ENCODE measurements at regions not wholly inside any gene's neighbourhood (a gene's known extent, or its start where the extent isn't known, plus 50 kb on each side); places are given as distances from the start of the nearest gene placed in this dataset.

- no peak for FAIRE-seq
- no peak overlapping the region for H2BK5ac ChIP-seq (ENCODE audit: low read depth, low read length)
These were observed 509.2 kb downstream of the FRK start for GRCh38 chr6:115551527-115551926.

More at GRCh38 chr6:115551527-115551926, 509.2 kb downstream of the FRK start:
- Histone ChIP-seq H2AK5ac (ENCODE audit: low read depth, low read length) (no peak overlapping the region), H3K36me3 (ENCODE audit: control insufficient read depth in 2 of 4, insufficient read depth in 4 of 4, low read length in 3 of 4) (no peaks in the 10 kb centered on the region), H2BK120ac (replicated peaks; ENCODE audit: low read depth, low read length) (no peak overlapping the region), H3K4ac (replicated peaks; ENCODE audit: insufficient read length, low read depth, low read length) (no peak overlapping the region), H3K14ac (ENCODE audit: insufficient read length) (no peak overlapping the region), H3K9ac (replicated peaks in 1 of 4; ENCODE audit: extremely low read depth in 1 of 4, low read depth in 3 of 4, low read length in 3 of 4) (no peak overlapping the region), H3K27ac (ENCODE audit: low read depth, low read length) (no peak overlapping the region), H3K79me2 (ENCODE audit: control insufficient read depth in 1 of 2, insufficient read depth in 2 of 2, low read length in 2 of 2) (no peaks in the 10 kb centered on the region), H2AFZ (ENCODE audit: low read length) (no peak overlapping the region), H3K56ac (replicated peaks; ENCODE audit: insufficient read length, low read depth, low read length) (no peak overlapping the region), H3K79me1 (ENCODE audit: low read depth, low read length) (no peaks in the 10 kb centered on the region), H3K4me1 (replicated peaks in 1 of 4; ENCODE audit: control insufficient read depth in 3 of 4, insufficient read depth in 4 of 4, low read length in 3 of 4) (no peaks in the 10 kb centered on the region), H4K91ac (replicated peaks; ENCODE audit: insufficient read length, low read length) (no peak overlapping the region), H3K23me2 (ENCODE audit: low read depth, low read length) (no peaks in the 10 kb centered on the region), H2BK15ac (ENCODE audit: low read length) (no peak overlapping the region), H3K18ac (ENCODE audit: extremely low read depth, low read length) (no peak overlapping the region), H2BK20ac (ENCODE audit: low read length) (no peak overlapping the region), H3K27me3 (replicated peaks in 1 of 4; ENCODE audit: control insufficient read depth in 3 of 4, extremely low read depth in 1 of 4, insufficient read depth in 3 of 4, low read length in 3 of 4) (peaks cover 0 to 8% (median 1%) of the 10 kb centered on the region in 4 experiments; a peak in 3 of 7 replicates), H3K4me3 (ENCODE audit: extremely low read depth in 1 of 4, insufficient read depth in 2 of 4, low read depth in 3 of 4, low read length in 4 of 4) (no peak overlapping the region), H3K23ac (ENCODE audit: insufficient read length) (no peak overlapping the region), H3K9me3 (ENCODE audit: insufficient read depth in 2 of 2, low read depth in 1 of 2, low read length in 1 of 2) (no peaks in the 10 kb centered on the region), H3K4me2 (ENCODE audit: insufficient read depth in 1 of 2, low read depth in 2 of 2, low read length in 2 of 2) (no peak overlapping the region), H4K20me1 (replicated peaks in 1 of 2; ENCODE audit: control insufficient read depth in 1 of 2, insufficient read depth in 2 of 2, low read length in 2 of 2) (no peaks in the 10 kb centered on the region), H4K5ac (ENCODE audit: insufficient read length, low read depth, low read length) (no peak overlapping the region), H2BK12ac (ENCODE audit: low read depth, low read length) (no peak overlapping the region), H4K8ac (ENCODE audit: extremely low read depth, insufficient read depth, low read length) (no peak overlapping the region)
- CTCF ChIA-PET (ENCODE audit: partially characterized antibody): no interaction called here
- POLR2A ChIA-PET (ENCODE audit: partially characterized antibody): no interaction called here
- DNase-seq (ENCODE audit: low read depth in 1 of 2, low spot score in 2 of 2): no peak
- no peak for TF ChIP-seq JUN (IDR thresholded peaks at IDR 0.05; ENCODE audit: low read depth, low read length)
- TF ChIP-seq RXRA (IDR thresholded peaks at IDR 0.05; ENCODE audit: insufficient read depth, low read depth, low read length): no peak
- TF ChIP-seq KDM5A (IDR thresholded peaks at IDR 0.05; ENCODE audit: low read length): no peak
- TF ChIP-seq HDAC2 (IDR thresholded peaks at IDR 0.05; ENCODE audit: borderline replicate concordance in 1 of 2, low read depth in 2 of 2, low read length in 2 of 2): no peak
- TF ChIP-seq GTF2F1 (IDR thresholded peaks at IDR 0.05; ENCODE audit: borderline replicate concordance, low read depth, low read length): no peak
- TF ChIP-seq ATF2 (IDR thresholded peaks at IDR 0.05; ENCODE audit: low read length): no peak
- no peak for TF ChIP-seq TEAD4 (IDR thresholded peaks at IDR 0.05; ENCODE audit: low read depth, low read length)
- no peak for TF ChIP-seq POLR2AphosphoS5 (IDR thresholded peaks at IDR 0.05; ENCODE audit: low read depth, low read length)
- WGBS, 2 experiments (ENCODE audit: extremely low coverage in 1 of 2, insufficient coverage in 1 of 2, insufficient read length in 1 of 2, insufficient replicate concordance in 2 of 2, low coverage in 1 of 2, low lambda C conversion rate in 2 of 2, missing lambda C conversion rate in 1 of 2): 94% methylated on average over 3 of the region's 3 CpGs; no CpG with 5 or more reads in 1 of the 2 experiments
